ENCODE measurements at regions not wholly inside any gene's neighbourhood (a gene's known extent, or its start where the extent isn't known, plus 50 kb on each side); places are given as distances from the start of the nearest gene placed in this dataset.
"Not testable (repeated sequence)": the region's sequence is repeated elsewhere in the genome, so short reads cannot be mapped to it uniquely, and the experiment has no call there.

DNA sequence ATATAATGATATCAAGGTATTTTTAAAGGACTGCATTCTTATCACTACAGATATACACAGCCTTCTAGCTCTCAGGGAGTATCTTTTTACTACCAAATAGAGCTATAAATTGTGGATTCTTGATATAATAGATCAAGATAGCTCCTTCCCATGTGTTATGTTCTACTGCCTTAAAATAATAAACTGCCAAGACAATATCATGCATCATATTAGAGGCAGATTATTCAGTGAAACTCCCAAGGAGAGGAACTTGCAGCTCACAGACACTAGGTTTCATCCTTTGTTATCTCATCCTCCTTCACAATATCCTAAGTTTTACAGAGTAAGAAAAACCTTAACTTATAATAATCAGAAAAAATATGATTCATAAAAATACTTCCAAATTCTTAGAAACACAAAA, 802.8 kb downstream of the DIAPH3 start:
- DNase-seq (ENCODE audit: low spot score), result no peak

GRCh38 chr13:59363313-59363712, 800.4 kb downstream of the DIAPH3 start:
- no peak for DNase-seq (ENCODE audit: low spot score)

DNA sequence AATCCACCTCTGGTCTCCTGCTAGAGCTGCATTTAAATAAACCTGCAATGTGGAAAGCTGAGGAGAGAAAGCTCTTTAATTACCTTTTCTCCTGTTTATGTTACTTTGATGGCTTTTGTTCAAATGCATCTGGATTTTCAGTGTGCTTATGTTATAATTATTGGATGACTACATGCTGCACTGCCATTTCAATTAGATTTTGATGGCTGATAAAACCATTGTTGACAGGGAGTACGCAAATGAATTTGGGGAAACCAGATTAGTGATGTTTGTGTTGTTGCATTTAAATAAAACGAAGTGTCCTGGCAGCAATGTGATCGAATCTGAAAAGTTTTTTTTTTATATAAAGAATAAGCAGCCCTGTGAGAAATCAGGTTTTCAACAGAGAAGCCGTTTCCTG, 799.8 kb downstream of the DIAPH3 start:
- no peak for DNase-seq (ENCODE audit: low spot score)

- DNase-seq (ENCODE audit: low spot score), result no peak
Observed at GRCh38 chr13:59364641-59365085, 799.1 kb downstream of the DIAPH3 start.

GRCh38 chr13:59367467-59367866, 796.3 kb downstream of the DIAPH3 start:
- no peak for DNase-seq (ENCODE audit: low spot score)

- DNase-seq (ENCODE audit: low spot score), result no peak
Observed at GRCh38 chr13:59367904-59368303, 795.8 kb downstream of the DIAPH3 start.

DNA sequence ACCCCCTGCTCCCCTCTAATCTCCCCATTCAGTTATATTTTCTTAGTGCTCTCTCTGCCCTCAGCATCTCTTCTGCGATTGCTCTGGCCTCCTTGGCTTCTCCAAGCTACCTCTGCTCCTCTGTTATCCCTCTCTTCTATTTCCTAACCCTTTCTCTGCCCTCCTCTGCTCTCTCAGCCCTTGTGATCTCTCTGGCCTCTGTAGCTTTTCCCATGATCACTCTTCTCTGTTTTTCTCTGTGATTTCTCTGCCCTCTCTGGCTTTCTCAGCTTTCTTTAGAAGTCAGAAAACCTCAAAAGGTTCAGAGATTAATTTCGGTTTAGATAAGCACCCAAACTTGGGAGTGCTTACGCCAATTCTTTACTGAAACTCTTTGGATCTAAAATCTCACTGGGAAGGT, 795.0 kb downstream of the DIAPH3 start:
- no peak for DNase-seq (ENCODE audit: low spot score)

GRCh38 chr13:59371229-59371628, 792.5 kb downstream of the DIAPH3 start:
- no peak for DNase-seq (ENCODE audit: low spot score)

DNA sequence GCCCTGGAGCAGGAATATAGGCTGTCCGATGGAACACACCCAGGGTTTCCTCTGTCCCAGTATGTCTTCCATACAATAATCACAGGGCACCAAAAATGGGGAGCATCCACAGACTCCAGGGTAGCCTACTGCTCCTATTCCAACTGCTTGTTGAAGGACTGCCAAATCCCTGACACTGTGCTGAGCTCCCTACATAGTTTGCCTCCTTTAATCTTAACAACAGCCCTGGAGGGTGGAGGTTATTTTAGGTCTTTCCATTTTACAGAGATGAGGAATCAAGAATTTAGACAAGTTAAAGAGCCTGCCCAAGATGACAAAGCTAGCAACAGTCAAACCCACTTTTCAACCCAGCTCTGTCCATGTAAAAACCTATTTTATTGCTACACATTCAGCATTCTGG, 790.4 kb downstream of the DIAPH3 start:
- DNase-seq (ENCODE audit: low spot score), result no peak

DNA sequence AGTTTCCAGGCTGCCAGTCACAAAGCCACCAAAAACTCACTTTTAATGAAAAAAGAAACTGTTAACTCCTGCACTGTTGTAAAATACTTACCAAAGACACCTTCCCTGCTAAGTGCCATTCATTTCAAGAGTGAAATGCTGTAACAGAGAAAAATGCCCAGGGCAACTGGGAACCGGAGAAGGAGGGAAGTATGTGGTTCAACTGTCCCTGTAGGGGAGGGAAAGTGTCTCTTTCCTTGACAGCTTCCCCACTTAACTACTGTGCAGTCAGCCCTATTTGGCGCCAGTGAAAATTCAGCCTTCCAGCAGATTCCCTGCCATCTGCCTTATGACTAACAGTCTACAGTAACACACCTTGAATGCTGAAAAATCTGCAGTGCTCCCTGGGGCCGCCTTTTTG, 789.0 kb downstream of the DIAPH3 start:
- no peak for DNase-seq (ENCODE audit: low spot score)

GRCh38 chr13:59384154-59384553, 779.6 kb downstream of the DIAPH3 start:
- no peak for DNase-seq (ENCODE audit: low spot score)

- peak; percentile 55 for DNase-seq (ENCODE audit: low spot score)
Observed at GRCh38 chr13:59391696-59392095, 772.0 kb downstream of the DIAPH3 start.

- no peak for DNase-seq (ENCODE audit: low spot score)
Observed at GRCh38 chr13:59392328-59392727, 771.4 kb downstream of the DIAPH3 start.

DNA sequence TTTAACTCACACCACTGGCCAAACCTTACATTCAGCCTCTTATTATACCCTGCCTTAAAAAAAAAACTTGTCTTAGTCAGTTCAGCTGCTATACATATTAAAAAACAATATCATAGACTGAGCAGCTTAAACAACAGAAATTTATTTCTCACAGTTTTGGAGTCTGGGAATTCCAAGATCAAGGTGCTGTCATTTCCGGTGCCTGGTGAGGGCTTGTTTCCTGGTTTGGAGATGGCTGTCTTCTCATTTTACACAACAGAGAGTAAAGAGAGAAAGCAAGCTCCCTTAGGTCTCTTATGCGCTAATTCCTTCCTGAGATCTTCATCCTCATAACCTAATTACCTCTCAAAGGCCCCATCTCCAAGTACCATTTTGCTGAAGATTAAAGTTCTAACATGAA, 769.2 kb downstream of the DIAPH3 start:
- DNase-seq (ENCODE audit: low spot score), result no peak

DNA sequence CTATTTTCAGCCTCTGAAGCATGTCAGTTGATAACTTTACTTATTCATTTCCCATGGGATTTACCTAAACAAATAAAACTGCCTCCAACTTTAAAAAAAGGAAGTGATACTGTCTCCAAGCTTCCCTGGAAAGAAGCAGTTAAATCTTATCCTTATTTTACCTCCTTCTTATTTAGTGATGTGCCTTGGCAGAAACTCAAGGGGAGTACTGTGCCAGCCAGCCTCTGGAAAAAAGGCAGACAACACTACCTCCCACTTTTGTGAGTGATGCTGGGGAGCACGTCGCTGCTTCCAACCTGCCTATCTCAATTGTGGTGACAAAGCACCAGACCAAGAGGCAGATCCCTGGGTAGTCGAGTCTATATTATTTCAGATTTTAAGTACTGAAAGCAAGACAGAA, 765.6 kb downstream of the DIAPH3 start:
- DNase-seq (ENCODE audit: low spot score), result no peak

GRCh38 chr13:59398661-59399060, 765.1 kb downstream of the DIAPH3 start:
- no peak for DNase-seq (ENCODE audit: low spot score)

- no peak for DNase-seq (ENCODE audit: low spot score)
Observed at GRCh38 chr13:59399513-59399912, 764.2 kb downstream of the DIAPH3 start.

- DNase-seq (ENCODE audit: low spot score), result no peak
Observed at GRCh38 chr13:59404331-59404730, 759.4 kb downstream of the DIAPH3 start.

- DNase-seq (ENCODE audit: low spot score), result not testable (repeated sequence)
Observed at GRCh38 chr13:59407251-59407650, 756.5 kb downstream of the DIAPH3 start.

DNA sequence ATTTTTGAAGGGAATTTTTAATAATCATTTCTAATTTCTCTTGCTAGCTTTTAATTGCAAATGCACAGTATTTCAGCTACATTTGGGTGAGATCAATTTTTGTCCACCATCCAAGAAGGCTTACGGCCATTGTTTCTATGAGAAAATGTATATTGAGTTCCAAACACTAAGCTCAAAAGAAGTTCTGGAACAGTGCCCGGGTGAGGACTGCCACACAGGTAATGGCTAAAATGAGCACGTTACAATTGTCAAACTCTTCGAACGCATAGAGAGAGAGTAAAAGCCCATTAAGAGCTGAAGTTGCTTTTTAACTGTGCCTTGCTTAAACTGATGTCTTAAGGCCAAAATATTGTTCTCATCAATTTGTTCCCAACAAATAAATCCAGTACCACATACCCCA, 755.0 kb downstream of the DIAPH3 start:
- no peak for DNase-seq (ENCODE audit: low spot score)

- DNase-seq (ENCODE audit: low spot score), result no peak
Observed at GRCh38 chr13:59409211-59409610, 754.5 kb downstream of the DIAPH3 start.

DNA sequence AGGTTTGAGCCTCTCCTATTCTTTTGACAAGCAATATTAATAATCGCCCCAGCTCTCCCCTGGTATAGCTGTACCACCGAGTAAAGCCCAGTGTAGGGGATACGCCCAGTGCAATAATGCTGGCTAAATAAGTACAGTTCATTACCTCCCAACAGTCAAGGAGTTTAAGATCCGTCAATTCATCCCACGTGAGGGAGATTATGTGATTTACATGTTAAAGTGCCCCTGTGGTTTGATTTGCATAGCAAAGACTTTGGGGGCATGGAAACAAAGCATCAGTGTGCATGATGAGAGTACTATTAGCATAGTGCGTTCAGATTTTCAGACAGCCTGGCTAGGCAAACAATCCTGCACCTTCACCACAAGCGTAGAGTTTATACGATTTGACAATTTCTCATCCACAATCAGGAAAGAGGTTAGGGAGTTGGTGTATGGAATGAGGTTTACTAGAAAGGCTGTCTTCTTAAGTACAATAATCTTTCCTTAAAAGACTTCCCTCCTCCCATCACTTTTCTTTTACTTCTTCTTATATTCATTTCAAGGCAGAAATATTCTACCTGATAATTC, 754.0 kb downstream of the DIAPH3 start:
- DNase-seq (ENCODE audit: low spot score), result no peak

GRCh38 chr13:59413126-59413525, 750.6 kb downstream of the DIAPH3 start:
- no peak for DNase-seq (ENCODE audit: low spot score)

GRCh38 chr13:59414006-59414405, 749.7 kb downstream of the DIAPH3 start:
- no peak for DNase-seq (ENCODE audit: low spot score)

- no peak for DNase-seq (ENCODE audit: low spot score)
Observed at GRCh38 chr13:59415498-59415897, 748.2 kb downstream of the DIAPH3 start.
